ENCODE measurements at regions not wholly inside any gene's neighbourhood (a gene's known extent, or its start where the extent isn't known, plus 50 kb on each side); places are given as distances from the start of the nearest gene placed in this dataset.

GRCh38 chr14:105866841-105867321 lies 340.5 kb downstream of the TMEM121 start:
- H3K36me3 ChIP-seq: no peaks in the 10 kb centered on the region
- no peak for TF ChIP-seq POLR2A (IDR thresholded peaks at IDR 0.05)
- TF ChIP-seq CTCF (IDR thresholded peaks at IDR 0.05): no peak
- no peaks in the 10 kb centered on the region for H3K27me3 ChIP-seq
- no peak overlapping the region for H3K4me3 ChIP-seq (replicated peaks in 1 of 3)
- WGBS, 2 donors: 89 to 90% methylated on average over 4 to 7 of the region's 12 CpGs
- H3K9me3 ChIP-seq: no peaks in the 10 kb centered on the region
- no peak for DNase-seq
- H3K4me1 ChIP-seq: no peaks in the 10 kb centered on the region
- no peak overlapping the region for H3K27ac ChIP-seq
- intact Hi-C loops (cut with DNase I): no loop called here

- Histone ChIP-seq H3K27me3 (no peaks in the 10 kb centered on the region), H3K9me3 (no peaks in the 10 kb centered on the region), H3K4me1 (no peaks in the 10 kb centered on the region), H3K4me3 (replicated peaks in 1 of 3) (no peak overlapping the region), H3K27ac (no peak overlapping the region), H3K36me3 (no peaks in the 10 kb centered on the region)
- intact Hi-C loops (cut with DNase I): no loop called here
- no peak for DNase-seq
- WGBS, 2 donors: 88% methylated on average over 14 to 19 of the region's 29 CpGs
- TF ChIP-seq POLR2A (IDR thresholded peaks at IDR 0.05) (no peak), CTCF (IDR thresholded peaks at IDR 0.05) (no peak)
Measured at GRCh38 chr14:105867961-105868599, 341.7 kb downstream of the TMEM121 start.

- no peak for DNase-seq
- Histone ChIP-seq H3K27ac (no peak overlapping the region), H3K27me3 (no peaks in the 10 kb centered on the region), H3K4me1 (no peaks in the 10 kb centered on the region), H3K4me3 (replicated peaks in 1 of 3) (no peak overlapping the region), H3K36me3 (no peaks in the 10 kb centered on the region), H3K9me3 (no peaks in the 10 kb centered on the region)
- intact Hi-C loops (cut with DNase I): no loop called here
- WGBS, 2 donors: 55 to 58% methylated on average over 3 of the region's 3 CpGs
- TF ChIP-seq CTCF (IDR thresholded peaks at IDR 0.05): no peak
- no peak for TF ChIP-seq POLR2A (IDR thresholded peaks at IDR 0.05)
Measured at GRCh38 chr14:105871590-105871989, 345.2 kb downstream of the TMEM121 start.

GRCh38 chr14:105873870-105874512 lies 347.6 kb downstream of the TMEM121 start:
- no peak overlapping the region for H3K27ac ChIP-seq
- WGBS, 2 donors: 64 to 71% methylated on average over 4 of the region's 4 CpGs
- no peak overlapping the region for H3K4me3 ChIP-seq (replicated peaks in 1 of 3)
- H3K9me3 ChIP-seq: no peaks in the 10 kb centered on the region
- no peaks in the 10 kb centered on the region for H3K27me3 ChIP-seq
- intact Hi-C loops (cut with DNase I): no loop called here
- TF ChIP-seq POLR2A (IDR thresholded peaks at IDR 0.05) (no peak), CTCF (IDR thresholded peaks at IDR 0.05) (no peak)
- DNase-seq: no peak
- H3K36me3 ChIP-seq: no peaks in the 10 kb centered on the region
- H3K4me1 ChIP-seq: no peaks in the 10 kb centered on the region

GRCh38 chr14:105876158-105876557 lies 349.8 kb downstream of the TMEM121 start:
- peak in 1 of 2 donors; percentile 0 for DNase-seq
- Histone ChIP-seq H3K27me3 (no peaks in the 10 kb centered on the region), H3K4me3 (replicated peaks in 1 of 3) (no peak overlapping the region)

More at GRCh38 chr14:105876158-105876557, 349.8 kb downstream of the TMEM121 start:
- H3K27ac ChIP-seq: no peak overlapping the region
- WGBS, 2 donors: 74 to 75% methylated on average over 4 of the region's 4 CpGs
- no peaks in the 10 kb centered on the region for H3K9me3 ChIP-seq
- TF ChIP-seq POLR2A (IDR thresholded peaks at IDR 0.05) (no peak), CTCF (IDR thresholded peaks at IDR 0.05) (no peak)
- H3K36me3 ChIP-seq: no peaks in the 10 kb centered on the region
- intact Hi-C loops (cut with DNase I): no loop called here
- no peaks in the 10 kb centered on the region for H3K4me1 ChIP-seq
